DOHH2 (cell line): ENCODE measurements at regions not wholly inside any gene's neighbourhood (a gene's known extent, or its start where the extent isn't known, plus 50 kb on each side); places are given as distances from the start of the nearest gene placed in this dataset.

Experiments used
- CTCF ChIP-seq: fragments of 200-600 bp; sonication (generic); IDR thresholded peaks from one replicate; pipeline ENCODE4 v1.5.1; 2014; ENCODE audit warnings: antibody characterized with exemption, mild to moderate bottlenecking, low read depth, low read length; ENCODE audit not compliant: poor library complexity, severe bottlenecking
- EZH2phosphoT487 ChIP-seq: fragments of 200-600 bp; sonication (generic); IDR thresholded peaks from 2 replicates; pipeline ENCODE4 v1.6.1; 2017; ENCODE audit warnings: borderline replicate concordance, mild to moderate bottlenecking, antibody characterized with exemption, low read length, moderate library complexity, mixed read lengths

DNA sequence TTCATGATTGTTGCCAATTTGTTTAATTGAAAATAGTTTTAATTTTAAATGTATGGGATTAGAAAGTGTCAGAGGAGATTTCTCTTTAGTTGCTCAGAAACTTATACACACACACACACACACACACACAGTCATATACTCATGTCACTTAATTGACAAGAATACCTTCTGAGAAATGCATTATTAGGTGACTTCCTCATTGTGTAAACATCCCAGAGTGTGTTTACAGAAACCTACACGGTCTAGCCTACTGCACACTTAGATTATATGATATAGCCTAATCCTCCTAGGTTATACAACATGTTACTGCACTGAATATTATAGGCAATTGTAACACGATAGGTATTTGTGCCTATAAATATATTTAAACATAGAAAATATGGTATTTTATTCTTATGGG, 1327.4 kb downstream of the FSTL5 start:
- no peak for TF ChIP-seq CTCF
- no peak for TF ChIP-seq EZH2phosphoT487
